Kasumi-1 (cell line): ENCODE measurements at regions not wholly inside any gene's neighbourhood (a gene's known extent, or its start where the extent isn't known, plus 50 kb on each side); places are given as distances from the start of the nearest gene placed in this dataset.

ENCODE experiments used
- DNase-seq, 2 experiments: peaks; one replicate each; lab custom pipeline; 2025; lab: John Stamatoyannopoulos, UW

DNA sequence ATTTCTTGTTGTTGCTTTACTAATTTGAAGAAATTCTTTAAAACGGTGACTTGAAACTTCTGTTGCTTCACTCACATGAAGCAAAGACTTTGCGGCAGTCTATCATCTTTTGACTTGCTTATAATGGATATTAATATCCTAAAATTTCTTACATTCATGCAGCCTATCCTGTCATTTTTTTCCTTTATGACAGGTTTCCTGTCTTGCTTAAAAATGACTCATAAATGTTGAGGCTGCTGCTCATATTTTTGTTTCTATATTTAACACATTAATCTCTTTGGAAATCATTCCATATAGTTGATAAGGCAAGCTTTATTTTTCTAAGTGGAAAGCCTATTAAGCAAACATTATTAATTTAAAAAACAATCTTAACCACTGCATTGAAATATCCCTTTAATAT lies 176.6 kb upstream of the GALNTL6 start:
- no peak for DNase-seq

DNA sequence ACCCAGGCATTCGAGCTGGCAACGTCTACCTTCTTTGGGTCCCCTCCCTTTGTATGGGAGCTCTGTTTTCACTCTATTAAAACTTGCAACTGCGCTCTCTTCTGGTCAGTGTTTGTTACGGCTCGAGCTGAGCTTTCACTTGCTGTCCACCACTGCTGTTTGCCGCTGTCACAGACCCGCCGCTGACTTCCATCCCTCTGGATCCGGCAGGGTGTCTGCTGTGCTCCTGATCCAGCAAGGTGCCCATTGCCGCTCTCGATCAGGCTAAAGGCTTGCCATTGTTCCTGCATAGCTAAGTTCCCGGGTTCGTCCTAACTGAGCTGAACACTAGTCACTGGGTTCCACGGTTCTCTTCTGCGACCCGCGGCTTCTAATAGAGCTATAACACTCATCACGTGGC lies 183.5 kb upstream of the GALNTL6 start:
- DNase-seq: no peak

DNA sequence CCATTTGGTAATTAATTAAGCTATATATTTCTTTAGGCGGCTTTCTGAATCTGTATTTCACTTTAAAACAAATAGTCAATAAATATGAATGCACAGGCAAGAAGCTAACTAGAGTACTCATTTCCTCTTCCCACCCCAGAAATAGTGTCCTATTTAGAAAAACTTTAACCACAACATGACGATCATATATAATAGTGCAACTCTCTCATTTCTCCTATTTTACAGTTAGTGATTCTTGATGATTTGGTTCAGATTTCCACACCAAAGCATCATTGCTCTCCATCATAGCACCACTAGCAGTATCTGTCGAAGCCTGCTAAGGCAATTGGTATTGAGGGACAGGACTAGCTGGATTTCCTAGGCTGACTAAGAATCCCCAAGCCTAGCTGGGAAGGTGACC lies 184.0 kb upstream of the GALNTL6 start:
- no peak for DNase-seq

DNA sequence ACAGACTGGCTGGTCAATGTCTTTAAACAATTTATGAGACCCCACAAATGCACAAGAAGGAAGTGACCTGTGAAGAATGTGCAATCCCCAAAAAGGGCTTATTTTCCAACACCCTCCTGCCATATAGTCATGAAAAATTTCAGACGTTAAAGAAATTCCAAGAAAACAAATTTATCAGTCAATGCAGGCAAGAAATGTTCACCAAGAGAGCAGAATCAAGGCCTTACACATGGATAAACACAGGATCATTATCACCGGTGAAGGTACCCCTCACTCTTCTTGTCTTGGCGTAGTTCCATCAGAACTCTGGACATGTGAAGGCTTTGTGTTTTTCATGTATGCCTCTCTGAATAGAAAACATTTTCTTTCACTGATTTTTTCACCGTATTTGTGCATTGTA lies 186.7 kb upstream of the GALNTL6 start:
- no peak for DNase-seq

DNA sequence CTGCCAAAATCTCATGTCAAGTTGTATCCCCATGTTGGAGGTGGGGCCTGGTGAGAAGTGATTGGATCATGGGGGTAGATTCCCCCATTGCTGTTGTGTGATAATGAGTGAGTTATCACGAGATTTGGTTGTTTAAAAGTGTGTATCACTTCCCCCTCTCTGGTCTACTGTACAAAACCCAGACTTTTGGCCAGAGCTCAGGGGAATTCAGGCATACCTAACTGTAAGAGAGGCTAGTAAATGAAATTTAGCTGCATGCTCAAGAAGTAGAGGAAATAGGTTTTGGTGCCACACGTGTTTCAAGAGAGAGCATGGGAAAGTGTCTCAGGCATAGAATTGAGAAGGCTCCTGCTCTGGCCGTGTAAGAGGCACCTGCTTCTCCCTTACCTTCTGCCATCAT lies 190.5 kb upstream of the GALNTL6 start:
- no peak for DNase-seq

DNA sequence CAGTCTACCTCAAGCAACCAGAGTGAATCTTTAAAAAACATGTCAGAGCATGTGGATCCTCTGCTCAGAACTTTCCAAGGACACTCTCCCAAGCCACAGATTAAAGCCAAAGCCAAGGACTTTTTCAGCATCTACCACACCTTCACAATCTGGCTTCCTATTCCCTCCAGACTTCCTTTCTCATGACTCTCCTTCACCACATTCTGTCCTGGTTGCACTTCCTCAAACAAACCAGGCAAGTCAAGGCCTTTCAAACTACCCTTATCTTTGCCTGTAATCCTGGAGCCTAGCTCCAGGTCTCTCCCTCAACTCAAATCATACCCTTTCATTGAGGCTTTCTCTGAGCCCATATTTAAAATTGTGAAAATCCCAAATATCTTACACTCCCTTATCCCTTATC lies 191.6 kb upstream of the GALNTL6 start:
- DNase-seq: peak; percentile 50 to 63

DNA sequence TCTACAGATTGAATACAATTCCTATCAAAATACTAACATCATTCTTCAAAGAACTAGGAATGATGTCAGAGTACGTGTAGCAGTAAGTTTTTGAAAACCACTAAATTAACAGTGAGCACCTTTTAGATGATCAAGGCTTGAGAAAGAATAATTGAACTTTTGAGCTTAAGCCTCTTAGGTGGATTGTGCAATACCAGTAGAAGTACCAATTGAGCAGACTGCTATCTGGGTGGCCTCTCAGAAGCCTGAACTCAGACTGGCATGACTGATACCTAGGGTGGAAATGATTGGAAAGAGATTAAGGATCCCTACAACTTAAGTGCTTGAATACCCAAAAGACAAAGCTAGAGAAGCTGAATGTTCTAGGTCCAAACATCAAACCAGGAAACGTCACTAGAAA lies 200.3 kb upstream of the GALNTL6 start:
- DNase-seq: no peak

DNA sequence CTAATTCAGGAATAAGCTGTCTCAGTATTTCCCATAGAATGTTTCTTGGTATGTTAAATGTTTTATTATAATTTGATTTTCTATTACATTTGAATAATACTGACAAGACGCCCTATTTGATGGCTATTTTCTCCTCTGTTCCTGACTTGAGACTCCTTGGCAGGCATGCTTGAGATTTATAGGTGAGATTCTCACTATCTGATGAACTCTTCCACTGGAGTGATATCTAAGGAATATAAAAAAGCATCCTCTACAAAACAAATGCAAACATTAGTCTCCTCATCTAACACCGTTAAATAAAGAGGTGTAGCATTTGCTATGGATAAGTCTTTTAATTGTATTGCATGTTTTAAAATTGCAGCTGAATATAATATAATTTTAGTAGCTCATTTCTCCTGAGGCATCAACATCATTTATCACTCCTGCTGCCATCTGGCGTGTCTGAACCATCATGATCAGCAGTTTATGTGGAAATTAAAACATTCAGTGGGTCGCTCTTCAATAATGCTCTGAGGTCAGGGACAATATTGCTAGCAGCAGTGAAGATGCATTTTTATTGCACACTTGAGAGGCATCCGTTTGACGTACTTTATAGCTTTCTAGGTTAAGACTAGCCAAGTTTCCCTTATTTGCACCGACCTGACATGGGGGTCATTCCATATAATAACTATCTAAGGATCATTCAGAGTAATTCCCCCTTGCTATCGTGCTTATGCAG lies 210.4 kb upstream of the GALNTL6 start:
- no peak for DNase-seq

DNA sequence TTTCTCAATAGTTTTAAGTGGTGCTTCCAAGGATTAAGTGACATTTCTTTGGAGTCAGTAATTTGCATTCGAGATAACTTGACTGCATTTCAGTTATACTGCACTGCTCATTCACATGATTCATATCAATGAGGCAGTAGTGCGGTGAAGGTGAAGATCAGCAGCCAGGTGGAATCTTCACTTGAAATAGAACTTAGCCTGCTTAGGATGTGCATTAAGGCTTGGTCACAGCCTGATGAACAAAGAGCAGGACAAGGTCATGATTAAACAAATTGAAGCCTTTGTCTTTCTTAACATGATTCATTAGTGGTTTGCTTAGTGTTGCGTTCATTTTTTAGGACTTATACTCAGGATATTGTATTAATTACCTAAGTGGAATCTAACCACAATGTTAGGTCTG lies 212.1 kb upstream of the GALNTL6 start:
- no peak for DNase-seq

DNA sequence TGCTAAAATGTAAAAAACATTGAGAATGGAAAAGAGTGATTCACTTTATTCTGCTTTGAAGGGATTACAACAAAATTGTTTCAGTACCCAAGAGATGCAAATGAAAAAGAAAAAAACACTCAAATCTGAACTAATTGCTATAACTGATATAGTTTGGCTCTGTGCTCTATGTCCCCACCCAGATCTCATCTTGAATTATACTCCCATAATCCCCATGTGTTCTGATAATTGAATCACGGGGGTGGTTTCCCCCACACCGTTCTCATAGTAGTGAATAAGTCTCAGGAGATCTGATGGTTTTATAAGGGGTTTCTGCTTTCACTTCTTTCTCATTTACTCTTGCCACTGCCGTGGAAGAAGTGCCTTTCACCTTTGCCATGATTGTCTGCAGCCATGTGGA lies 213.6 kb upstream of the GALNTL6 start:
- DNase-seq: no peak

DNA sequence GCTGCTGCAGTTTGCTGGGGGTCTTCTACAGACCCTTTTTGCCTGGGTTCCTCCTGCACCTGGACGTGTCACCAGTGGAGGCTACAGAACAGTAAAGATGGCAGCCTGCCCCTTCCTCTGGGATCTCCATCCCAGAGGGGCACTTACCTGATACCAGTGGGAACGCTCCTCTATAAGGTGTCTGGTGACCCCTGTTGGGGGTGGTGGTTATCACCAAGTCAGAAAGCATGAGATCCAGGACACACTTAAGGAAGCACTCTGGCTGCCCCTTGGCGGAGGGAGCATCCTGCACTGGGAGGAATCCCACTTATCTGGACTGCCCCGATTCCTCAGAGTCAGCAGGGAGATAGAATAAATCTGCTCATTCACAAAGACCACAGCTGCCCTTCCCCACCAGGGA lies 218.9 kb upstream of the GALNTL6 start:
- no peak for DNase-seq

DNA sequence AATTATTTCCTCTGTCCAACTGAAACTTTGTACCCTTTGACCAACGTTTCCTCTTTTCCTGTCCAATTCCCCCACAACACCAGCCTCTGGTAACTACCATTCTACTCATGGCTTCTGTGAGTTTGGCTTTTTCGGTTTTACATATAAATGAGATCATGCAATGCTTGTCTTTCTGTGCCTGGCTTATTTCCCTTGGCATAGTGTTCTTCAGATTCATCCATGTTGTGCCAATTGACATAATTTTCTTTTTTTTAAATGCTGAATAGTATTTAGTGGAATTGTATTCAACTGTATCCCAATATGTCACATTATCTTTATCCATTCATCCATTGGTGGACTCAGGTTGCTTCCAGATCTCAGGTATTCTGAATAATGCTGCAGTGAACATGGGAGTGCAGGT lies 222.5 kb upstream of the GALNTL6 start:
- no peak for DNase-seq

DNA sequence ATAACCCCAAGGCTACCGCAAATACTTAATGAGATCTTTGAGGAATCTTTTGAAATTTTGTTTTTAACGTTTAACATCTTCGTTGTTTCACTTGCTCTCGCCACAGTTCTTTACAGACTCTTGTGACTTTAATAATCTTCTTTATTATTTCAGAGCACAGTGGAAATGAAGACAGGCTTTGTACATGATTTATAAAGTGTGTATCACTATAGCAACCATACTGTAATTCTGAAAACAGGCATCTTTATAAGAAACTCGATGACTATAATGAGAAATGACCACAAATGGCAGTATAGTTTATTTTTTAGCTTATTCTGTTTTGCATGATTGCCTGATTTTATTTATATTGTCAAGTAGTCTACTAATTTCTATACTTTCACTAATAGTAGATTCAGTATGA lies 224.4 kb upstream of the GALNTL6 start:
- no peak for DNase-seq

DNA sequence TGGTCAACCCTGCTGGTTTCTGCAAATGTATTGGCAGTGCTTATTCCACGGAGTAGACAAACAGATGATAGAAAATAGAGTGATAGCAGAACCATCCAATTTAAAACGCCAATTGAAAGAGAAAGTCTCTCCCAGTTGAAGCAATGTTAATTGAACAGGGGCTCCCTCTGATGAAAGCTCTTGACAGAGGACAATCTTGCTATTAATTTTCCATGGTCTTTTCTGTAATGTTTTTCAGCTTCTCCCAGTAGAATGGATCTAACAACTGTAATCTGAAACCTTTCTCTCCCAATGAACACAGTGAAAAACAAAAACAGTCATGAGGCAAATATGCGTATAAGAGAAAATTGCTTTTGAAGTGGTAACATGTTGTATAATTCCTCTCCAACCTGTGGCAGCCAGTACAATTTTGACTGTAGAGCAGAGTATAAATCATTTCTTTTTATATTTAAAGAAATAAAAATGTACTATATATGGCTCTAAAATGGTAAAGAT lies 225.1 kb upstream of the GALNTL6 start:
- DNase-seq: no peak

DNA sequence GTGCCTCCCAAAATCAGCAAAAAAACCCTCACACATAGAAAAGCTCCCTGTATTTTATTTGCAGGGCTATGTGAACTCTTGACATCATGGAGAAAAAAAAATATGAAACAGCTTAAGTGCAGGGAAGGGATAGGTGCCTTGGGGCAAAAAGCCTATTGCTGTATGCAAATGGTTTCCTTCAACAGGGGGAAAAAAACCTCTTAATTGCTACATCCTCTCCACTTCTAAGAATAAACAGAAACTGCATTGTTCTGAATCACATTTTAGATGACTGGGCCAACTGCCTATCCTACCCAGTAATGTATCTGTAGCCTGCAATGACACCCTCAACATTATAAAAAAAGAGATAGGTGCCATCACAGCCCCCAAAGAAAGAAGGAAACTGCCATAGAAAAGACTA lies 229.4 kb upstream of the GALNTL6 start:
- no peak for DNase-seq

DNA sequence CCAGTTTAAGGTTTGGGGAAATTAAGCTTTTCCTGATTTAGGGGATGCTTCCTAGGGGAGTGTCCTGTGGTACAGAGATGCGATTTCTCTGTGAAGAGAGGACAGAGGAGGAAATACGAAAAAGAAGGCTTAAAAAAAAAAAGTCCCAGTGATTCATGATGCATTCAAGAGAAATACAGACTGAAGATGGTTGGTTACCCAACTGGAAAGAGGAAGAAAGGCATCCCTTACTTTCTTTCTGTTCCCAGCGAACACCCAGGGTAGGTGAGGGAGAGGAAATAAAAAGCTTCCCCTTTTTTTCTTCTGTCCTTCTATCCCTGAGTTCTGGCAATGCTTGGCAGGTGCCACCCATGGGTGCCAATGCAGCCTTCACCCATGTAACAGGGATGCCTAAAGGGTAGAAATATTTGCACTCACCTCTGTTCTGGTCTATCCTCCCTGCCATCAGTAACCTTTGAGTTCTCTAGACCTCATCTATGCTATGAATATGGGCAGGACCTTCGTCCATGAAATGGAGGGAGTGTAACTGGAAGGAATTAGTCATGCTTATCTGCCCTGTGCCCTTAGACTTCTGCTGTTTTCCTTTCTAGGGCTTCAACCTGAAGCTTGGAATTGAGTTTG lies 230.1 kb upstream of the GALNTL6 start:
- peak in 1 of 2 experiments; percentile 8 for DNase-seq

DNA sequence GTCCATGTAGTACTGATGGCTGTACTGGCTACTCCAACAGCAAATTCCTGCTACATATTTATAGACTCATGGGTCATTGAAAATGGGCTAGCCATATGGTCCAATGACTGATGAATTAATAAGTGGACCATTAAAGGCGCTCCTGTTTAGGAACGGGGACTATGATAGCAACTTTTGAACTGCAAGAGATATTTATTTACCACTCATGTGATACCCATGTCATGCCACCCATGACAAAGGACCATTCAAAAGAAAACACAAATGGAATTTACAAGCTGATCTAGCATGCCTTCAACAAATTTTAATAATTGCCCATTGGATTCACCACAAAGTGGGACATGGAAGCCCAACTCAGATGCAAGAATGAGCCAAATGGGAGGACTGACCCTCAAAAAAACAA lies 240.0 kb upstream of the GALNTL6 start:
- DNase-seq: no peak

DNA sequence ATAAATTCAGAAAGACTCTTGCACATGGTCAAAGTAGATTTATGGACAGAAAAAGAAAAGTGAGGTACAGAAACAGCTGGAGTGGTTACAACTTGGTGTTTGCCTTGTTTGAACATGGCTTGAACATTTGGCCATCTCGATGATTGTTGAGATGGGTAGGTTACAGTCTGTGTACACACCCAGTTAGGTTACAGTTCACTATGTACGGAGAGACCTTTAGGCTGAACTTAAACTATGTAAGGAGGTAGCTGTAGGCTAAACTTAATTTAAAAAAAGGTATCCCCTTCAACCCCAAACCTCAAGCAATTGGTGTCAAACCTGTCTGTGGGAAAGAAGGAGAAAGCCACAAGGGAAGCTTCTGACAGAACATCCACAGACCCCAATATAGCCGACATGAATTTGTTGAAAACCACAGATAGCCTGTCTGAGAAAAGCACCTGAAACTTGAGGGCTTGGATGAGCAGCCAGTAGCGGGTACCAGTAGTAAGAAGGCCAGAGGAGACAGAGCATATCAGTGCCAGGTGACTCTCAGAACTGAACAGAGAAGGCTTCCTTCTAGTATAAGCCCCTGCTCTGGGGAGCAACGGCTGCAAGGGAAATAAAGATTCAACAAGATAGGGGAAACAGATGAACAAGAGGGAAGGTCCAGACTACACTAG lies 247.9 kb upstream of the GALNTL6 start:
- DNase-seq: no peak

DNA sequence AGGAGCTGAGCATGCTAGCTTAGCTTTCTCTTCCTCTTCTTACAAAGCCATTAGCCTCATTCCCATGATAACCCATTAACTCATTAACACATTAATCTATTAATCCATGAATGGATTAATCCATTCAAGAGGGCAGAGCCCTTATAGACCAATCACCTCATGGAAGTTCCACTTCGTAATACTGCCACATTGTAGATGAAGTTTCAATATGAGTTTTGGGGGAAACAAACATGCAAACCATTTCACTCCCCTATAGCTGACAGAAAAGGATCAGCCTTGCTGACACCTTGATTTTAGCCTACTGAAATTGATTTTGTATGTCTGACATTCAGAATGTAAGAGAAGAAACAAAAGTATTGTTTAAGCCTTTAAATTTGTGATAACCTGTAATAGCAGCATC lies 251.8 kb upstream of the GALNTL6 start:
- no peak for DNase-seq

DNA sequence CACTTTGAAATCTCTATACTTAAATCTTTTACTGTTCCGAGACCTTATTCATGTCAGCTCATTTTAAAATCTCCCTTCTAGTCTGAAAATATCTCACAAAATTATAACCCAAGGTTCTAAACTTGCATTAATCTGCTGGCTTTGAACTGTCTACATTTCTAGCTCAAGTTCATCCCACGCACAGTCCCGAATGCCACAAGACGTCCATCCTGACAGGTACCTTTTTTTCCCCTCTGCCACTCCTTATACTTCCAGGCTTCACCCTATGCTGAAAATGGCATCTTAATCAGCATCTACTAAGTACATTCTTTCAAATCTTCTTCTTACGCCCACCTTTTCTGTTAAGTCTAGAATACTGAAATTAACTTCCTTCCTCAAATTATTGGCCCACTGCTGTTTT lies 259.2 kb upstream of the GALNTL6 start:
- DNase-seq: no peak

DNA sequence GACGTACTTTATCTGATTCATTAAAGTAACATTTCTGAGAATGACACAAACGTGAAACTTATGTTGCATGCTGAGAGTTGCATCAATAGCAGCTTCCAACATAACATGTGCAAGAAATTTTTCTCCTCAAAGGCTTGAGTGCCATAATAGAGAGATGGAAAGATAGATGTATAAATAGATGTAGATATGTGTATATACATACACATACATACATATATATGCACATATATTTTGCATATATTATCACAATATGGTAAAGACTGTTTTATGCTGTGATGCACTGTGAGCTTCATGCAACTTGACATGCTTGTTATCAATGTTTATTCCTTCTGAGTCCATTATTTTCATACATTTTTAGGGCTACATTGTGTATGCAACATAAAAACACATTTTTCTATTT lies 270.6 kb upstream of the GALNTL6 start:
- DNase-seq: no peak

DNA sequence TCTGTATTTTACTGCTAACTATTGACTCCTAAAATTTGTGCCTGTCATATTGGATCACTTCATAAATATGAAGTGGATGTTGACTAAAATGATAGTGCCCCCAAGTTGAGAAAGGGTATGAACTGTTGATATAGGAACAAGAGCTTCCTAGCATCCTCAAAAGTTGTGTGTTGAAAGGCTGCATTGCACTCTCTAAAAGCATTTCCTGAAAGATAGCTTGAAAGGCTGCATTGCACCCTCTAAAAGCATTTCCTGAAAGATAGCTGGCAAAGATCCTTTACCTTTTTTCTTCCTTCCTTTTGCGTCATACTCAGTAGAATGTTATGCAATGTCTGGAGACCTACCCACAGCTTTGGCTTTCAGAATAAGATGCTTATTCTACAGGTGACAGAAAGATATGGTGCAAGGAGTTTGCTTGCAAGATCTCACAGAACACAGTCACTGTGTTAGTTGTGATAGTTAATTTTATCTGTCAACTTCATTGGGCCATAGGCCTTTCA lies 274.6 kb upstream of the GALNTL6 start:
- DNase-seq: no peak

DNA sequence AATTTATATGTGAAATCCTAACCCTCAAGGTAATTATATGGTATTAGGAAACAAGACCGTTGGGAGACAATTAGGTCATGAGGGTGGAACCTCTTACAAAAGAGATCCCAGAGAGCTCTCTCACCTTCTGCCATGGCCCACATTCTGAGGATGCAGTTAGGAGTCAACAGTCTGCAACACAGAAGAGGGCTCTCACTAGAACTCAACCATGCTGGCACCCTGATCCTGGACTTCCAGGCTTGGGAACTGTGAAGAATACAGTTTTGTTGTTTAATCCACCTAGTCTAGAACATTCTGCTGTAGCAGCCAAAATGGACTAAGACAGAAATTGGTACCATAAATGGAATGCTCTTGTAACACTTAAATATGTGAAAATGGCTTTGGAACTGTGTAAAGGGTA lies 278.8 kb upstream of the GALNTL6 start:
- no peak for DNase-seq
